DOHH2 (cell line): ENCODE measurements at regions not wholly inside any gene's neighbourhood (a gene's known extent, or its start where the extent isn't known, plus 50 kb on each side); places are given as distances from the start of the nearest gene placed in this dataset.

Experiments used
- EZH2phosphoT487 ChIP-seq: fragments of 200-600 bp; sonication (generic); IDR thresholded peaks from 2 replicates; pipeline ENCODE4 v1.6.1; 2017; ENCODE audit warnings: borderline replicate concordance, mild to moderate bottlenecking, antibody characterized with exemption, low read length, moderate library complexity, mixed read lengths
- TF ChIP-seq, protein P1 (sequence below): fragments of 200-600 bp; sonication (generic); IDR thresholded peaks from one replicate; pipeline ENCODE4 v1.5.1; 2014; ENCODE audit warnings: antibody characterized with exemption, mild to moderate bottlenecking, low read depth, low read length; ENCODE audit not compliant: poor library complexity, severe bottlenecking

DNA sequence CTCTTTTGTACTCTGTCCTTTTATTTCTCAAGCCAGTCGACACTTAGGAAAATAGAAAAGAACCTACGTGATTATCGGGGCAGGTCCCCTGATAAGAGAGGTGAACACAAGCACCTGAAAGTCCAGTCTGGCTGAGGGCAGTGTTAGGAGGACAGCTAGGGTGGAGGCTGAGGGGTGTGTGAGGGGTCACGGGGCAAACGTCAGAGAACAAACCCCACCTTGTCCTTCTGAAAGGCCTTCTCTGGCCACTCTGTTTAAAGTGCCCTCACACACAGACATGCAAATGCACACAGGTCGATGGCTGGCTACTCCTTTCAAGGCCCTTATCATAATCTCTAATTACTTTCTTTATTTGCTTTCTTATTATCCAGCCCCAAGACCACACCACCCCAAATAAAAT, 108.8 kb downstream of the ESM1 start:
- TF ChIP-seq, protein P1, sequence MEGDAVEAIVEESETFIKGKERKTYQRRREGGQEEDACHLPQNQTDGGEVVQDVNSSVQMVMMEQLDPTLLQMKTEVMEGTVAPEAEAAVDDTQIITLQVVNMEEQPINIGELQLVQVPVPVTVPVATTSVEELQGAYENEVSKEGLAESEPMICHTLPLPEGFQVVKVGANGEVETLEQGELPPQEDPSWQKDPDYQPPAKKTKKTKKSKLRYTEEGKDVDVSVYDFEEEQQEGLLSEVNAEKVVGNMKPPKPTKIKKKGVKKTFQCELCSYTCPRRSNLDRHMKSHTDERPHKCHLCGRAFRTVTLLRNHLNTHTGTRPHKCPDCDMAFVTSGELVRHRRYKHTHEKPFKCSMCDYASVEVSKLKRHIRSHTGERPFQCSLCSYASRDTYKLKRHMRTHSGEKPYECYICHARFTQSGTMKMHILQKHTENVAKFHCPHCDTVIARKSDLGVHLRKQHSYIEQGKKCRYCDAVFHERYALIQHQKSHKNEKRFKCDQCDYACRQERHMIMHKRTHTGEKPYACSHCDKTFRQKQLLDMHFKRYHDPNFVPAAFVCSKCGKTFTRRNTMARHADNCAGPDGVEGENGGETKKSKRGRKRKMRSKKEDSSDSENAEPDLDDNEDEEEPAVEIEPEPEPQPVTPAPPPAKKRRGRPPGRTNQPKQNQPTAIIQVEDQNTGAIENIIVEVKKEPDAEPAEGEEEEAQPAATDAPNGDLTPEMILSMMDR: no peak
- no peak for TF ChIP-seq EZH2phosphoT487
